Neural progenitor cell (in vitro differentiated cells): ENCODE measurements at regions not wholly inside any gene's neighbourhood (a gene's known extent, or its start where the extent isn't known, plus 50 kb on each side); places are given as distances from the start of the nearest gene placed in this dataset.

Experiments used
- DNase-seq: peaks from one replicate; pipeline ENCODE4 v3.0.0-alpha.2; 2016; ENCODE audit warnings: low spot score
- H2AFZ ChIP-seq: fragments of 200-600 bp; sonication (generic); replicated peaks from 2 replicates; pipeline ENCODE4 v1.6.1; 2016; ENCODE audit warnings: antibody characterized with exemption
- H3F3A ChIP-seq: fragments of 200-600 bp; sonication (generic); 2 replicates; pipeline ENCODE4 v1.6.1; 2016; ENCODE audit warnings: antibody characterized with exemption, low read depth
- H3K27ac ChIP-seq: fragments of 200-600 bp; sonication (generic); 2 replicates; pipeline ENCODE4 v1.5.1; 2016; ENCODE audit warnings: mild to moderate bottlenecking
- H3K27me3 ChIP-seq: fragments of 200-600 bp; sonication (generic); 2 replicates; pipeline ENCODE4 v1.6.1; 2016; ENCODE audit warnings: mild to moderate bottlenecking, moderate library complexity
- H3K36me3 ChIP-seq: fragments of 200-600 bp; sonication (generic); 2 replicates; pipeline ENCODE4 v1.5.1; 2016
- H3K4me1 ChIP-seq: fragments of 200-600 bp; sonication (generic); 2 replicates; pipeline ENCODE4 v1.6.1; 2016; ENCODE audit warnings: mixed run types
- H3K4me2 ChIP-seq: fragments of 200-600 bp; sonication (generic); 2 replicates; pipeline ENCODE4 v1.6.1; 2016
- H3K4me3 ChIP-seq: fragments of 200-600 bp; sonication (generic); 2 replicates; pipeline ENCODE4 v1.5.1; 2016
- H3K79me2 ChIP-seq: fragments of 200-600 bp; sonication (generic); 2 replicates; pipeline ENCODE4 v1.6.1; 2016; ENCODE audit warnings: low read depth
- H3K9ac ChIP-seq: fragments of 200-600 bp; sonication (generic); 2 replicates; pipeline ENCODE4 v1.6.1; 2016
- H3K9me3 ChIP-seq: fragments of 200-600 bp; sonication (generic); 2 replicates; pipeline ENCODE4 v1.5.1; 2016; ENCODE audit warnings: low read depth
- H4K20me1 ChIP-seq: fragments of 200-600 bp; sonication (generic); 2 replicates; pipeline ENCODE4 v1.6.1; 2016; ENCODE audit warnings: low read depth
- H3K27ac Mint-ChIP-seq: 3 replicates; pipeline ENCODE4 v1.8.0; 2021; ENCODE audit warnings: mixed read lengths
- H3K27me3 Mint-ChIP-seq: 2 replicates; pipeline ENCODE4 v1.8.0; 2022; ENCODE audit warnings: low read depth, mild to moderate bottlenecking, inconsistent platforms, moderate library complexity, mixed read lengths; ENCODE audit not compliant: insufficient read depth
- H3K36me3 Mint-ChIP-seq: 3 replicates; pipeline ENCODE4 v1.8.0; 2021; ENCODE audit warnings: mixed read lengths
- H3K4me1 Mint-ChIP-seq: 3 replicates; pipeline ENCODE4 v1.8.0; 2021; ENCODE audit warnings: mixed read lengths
- H3K4me3 Mint-ChIP-seq: 3 replicates; pipeline ENCODE4 v1.8.0; 2021; ENCODE audit warnings: mild to moderate bottlenecking, moderate library complexity, mixed read lengths
- H3K9me3 Mint-ChIP-seq: 3 replicates; pipeline ENCODE4 v1.8.0; 2020; ENCODE audit warnings: mixed read lengths
- CTCF ChIP-seq: fragments of 200-600 bp; sonication (generic); IDR thresholded peaks from 2 replicates; pipeline ENCODE4 v1.5.1; 2017; ENCODE audit warnings: antibody characterized with exemption, mild to moderate bottlenecking
- EZH2 ChIP-seq: fragments of 200-600 bp; sonication (generic); IDR thresholded peaks from 2 replicates; pipeline ENCODE4 v1.6.1; 2017; ENCODE audit warnings: antibody characterized with exemption, mild to moderate bottlenecking, moderate library complexity
- EZH2phosphoT487 ChIP-seq: fragments of 200-600 bp; sonication (generic); IDR thresholded peaks from 2 replicates; pipeline ENCODE4 v1.6.1; 2017; ENCODE audit warnings: antibody characterized with exemption

- no peaks in the 10 kb centered on the region for H3K36me3 Mint-ChIP-seq
- Histone ChIP-seq H3K4me3 (no peak overlapping the region), H4K20me1 (no peaks in the 10 kb centered on the region), H3K27me3 (no peaks in the 10 kb centered on the region), H3K36me3 (no peaks in the 10 kb centered on the region), H3K27ac (no peak overlapping the region), H3F3A (no peaks in the 10 kb centered on the region), H3K4me1 (no peaks in the 10 kb centered on the region), H3K9me3 (no peaks in the 10 kb centered on the region), H3K79me2 (no peaks in the 10 kb centered on the region), H3K9ac (no peak overlapping the region), H2AFZ (no peak overlapping the region), H3K4me2 (no peak overlapping the region)
- no peaks in the 10 kb centered on the region for H3K9me3 Mint-ChIP-seq
- H3K27ac Mint-ChIP-seq = no peak overlapping the region
- no peaks in the 10 kb centered on the region for H3K4me1 Mint-ChIP-seq
- H3K4me3 Mint-ChIP-seq = no peak overlapping the region
- H3K27me3 Mint-ChIP-seq = no peaks in the 10 kb centered on the region
- TF ChIP-seq EZH2 (no peak), EZH2phosphoT487 (no peak), CTCF (no peak)
- no peak for DNase-seq
Observed at GRCh38 chr11:56799691-56800210, 51.3 kb upstream of the OR9G4 start.
